Aorta (tissue), 5 donors: ENCODE measurements at regions not wholly inside any gene's neighbourhood (a gene's known extent, or its start where the extent isn't known, plus 50 kb on each side); places are given as distances from the start of the nearest gene placed in this dataset.
"Not testable (repeated sequence)": the region's sequence is repeated elsewhere in the genome, so short reads cannot be mapped to it uniquely, and the experiment has no call there.

Source experiments
- ATAC-seq: fragments of 200-7000 bp; cut with Tn5 transposase; one replicate; pipeline ENCODE4 v1.9.1; 2022; ENCODE audit warnings: moderate library complexity; ENCODE audit not compliant: low FRiP score
- DNase-seq, 2 donors: peaks; one replicate each; pipeline ENCODE4 v3.0.0-alpha.2; 2020
- H3K27ac ChIP-seq, 2 donors: one replicate each; pipeline ENCODE4 v1.5.1; 2013; ENCODE audit warnings: low read length in 2 of 2, mild to moderate bottlenecking in 2 of 2, moderate library complexity in 2 of 2, control low read depth in 1 of 2, inconsistent platforms in 1 of 2, low read depth in 1 of 2
- H3K27me3 ChIP-seq, 2 donors: one replicate each; pipeline ENCODE4 v1.6.1; 2013; ENCODE audit warnings: control low read depth in 1 of 2, low read length in 1 of 2, mild to moderate bottlenecking in 1 of 2, moderate library complexity in 1 of 2; ENCODE audit not compliant: insufficient read depth in 2 of 2, control insufficient read depth in 1 of 2
- H3K36me3 ChIP-seq, 2 donors: one replicate each; pipeline ENCODE4 v1.6.1; 2013; ENCODE audit warnings: control low read depth in 1 of 2, low read length in 1 of 2, mild to moderate bottlenecking in 1 of 2; ENCODE audit not compliant: insufficient read depth in 2 of 2, control insufficient read depth in 1 of 2
- H3K4me1 ChIP-seq, 2 donors: one replicate each; pipeline ENCODE4 v1.6.1; 2013; ENCODE audit warnings: low read length in 2 of 2, control low read depth in 1 of 2, mild to moderate bottlenecking in 1 of 2, moderate library complexity in 1 of 2; ENCODE audit not compliant: insufficient read depth in 2 of 2, control insufficient read depth in 1 of 2
- H3K4me3 ChIP-seq, 2 donors: one replicate each; pipeline ENCODE4 v1.5.1; 2013; ENCODE audit warnings: low read length in 2 of 2, control low read depth in 1 of 2, mild to moderate bottlenecking in 1 of 2
- H3K9me3 ChIP-seq: one replicate; pipeline ENCODE4 v1.6.1; 2013; ENCODE audit warnings: mild to moderate bottlenecking, low read length; ENCODE audit not compliant: control insufficient read depth
- WGBS, 2 donors: extraction: QIAGEN DNeasy Blood & Tissue Kit; methylation state at CpG; one replicate each; pipeline ENCODE4 v1.1.7; 2013; 5-methylcytosine and 5-hydroxymethylcytosine counted together
- intact Hi-C, 2 donors: fragments of 100-400 bp; cut with DNase I; formaldehyde crosslinking; loops; one replicate each; pipeline versions ENCODE4 v1.14.2 to v1.15.0; 2022
- donor health status: healthy with polysubstance abuse.
- donor health status: Bipolar disorder and iron deficiency.
- donor health status: DM: no; HTN: no; CAD: no.
- donor health status: DM: no; HTN: no; CAD: no.
- donor health status: DM: yes; HTN: yes; CAD: no.

- no peak for ATAC-seq
- no peak overlapping the region for H3K4me3 ChIP-seq
- no peaks in the 10 kb centered on the region for H3K27me3 ChIP-seq
- H3K9me3 ChIP-seq: peaks cover 2% of the 10 kb centered on the region
- H3K4me1 ChIP-seq: no peaks in the 10 kb centered on the region
- 88% methylated on average over 7 of the region's 7 CpGs for WGBS, 2 donors
- H3K27ac ChIP-seq: no peak overlapping the region
- H3K36me3 ChIP-seq: no peaks in the 10 kb centered on the region
- intact Hi-C loops: no loop called here
- no peak for DNase-seq
These were observed 842.1 kb upstream of the MANEA start for GRCh38 chr6:94735270-94735669.

- ATAC-seq (no peak), DNase-seq (no peak)
- H3K27ac ChIP-seq: no peak overlapping the region
- intact Hi-C loops: no loop called here
- 93 to 96% methylated on average over 1 of the region's 1 CpG for WGBS, 2 donors
- no peak overlapping the region for H3K4me3 ChIP-seq
- H3K9me3 ChIP-seq: peaks cover 2% of the 10 kb centered on the region
- no peaks in the 10 kb centered on the region for H3K27me3 ChIP-seq
- no peaks in the 10 kb centered on the region for H3K4me1 ChIP-seq
- H3K36me3 ChIP-seq: no peaks in the 10 kb centered on the region
These were observed 842.6 kb upstream of the MANEA start for GRCh38 chr6:94734751-94735150.

- no peak overlapping the region for H3K4me3 ChIP-seq
- ATAC-seq: no peak
- intact Hi-C loops: no loop called here
- WGBS, 2 donors: 83 to 85% methylated on average over 7 of the region's 7 CpGs
- H3K36me3 ChIP-seq: no peaks in the 10 kb centered on the region
- no peak overlapping the region for H3K27ac ChIP-seq
- peaks cover 2% of the 10 kb centered on the region for H3K9me3 ChIP-seq
- DNase-seq: no peak
- H3K4me1 ChIP-seq: no peaks in the 10 kb centered on the region
- no peaks in the 10 kb centered on the region for H3K27me3 ChIP-seq
These were observed 844.3 kb upstream of the MANEA start for GRCh38 chr6:94733066-94733465.

DNA sequence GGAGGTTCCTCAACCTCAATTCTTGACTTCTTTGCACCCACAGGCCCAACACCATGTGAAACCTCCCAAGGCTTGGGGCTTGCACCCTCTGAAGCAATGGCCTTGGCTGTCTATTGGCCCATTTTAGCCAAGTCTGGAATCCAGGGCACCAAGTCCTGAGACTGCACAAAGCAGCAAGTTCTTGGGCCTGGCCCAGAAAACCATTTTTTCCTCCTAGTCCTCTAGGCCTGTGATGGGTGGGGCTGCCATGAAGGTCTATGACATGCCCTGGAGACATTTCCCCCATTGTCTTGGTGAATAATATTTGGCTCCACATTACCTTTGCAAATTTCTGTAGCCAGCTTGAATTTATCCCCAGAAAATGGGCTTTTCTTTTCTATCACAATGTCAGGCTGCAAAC lies 849.6 kb upstream of the MANEA start:
- ATAC-seq: no peak
- DNase-seq: no peak
- no peaks in the 10 kb centered on the region for H3K4me1 ChIP-seq
- H3K9me3 ChIP-seq: no peaks in the 10 kb centered on the region
- intact Hi-C loops: no loop called here
- H3K36me3 ChIP-seq: no peaks in the 10 kb centered on the region
- H3K27ac ChIP-seq: no peak overlapping the region
- H3K4me3 ChIP-seq: no peak overlapping the region
- H3K27me3 ChIP-seq: no peaks in the 10 kb centered on the region

DNA sequence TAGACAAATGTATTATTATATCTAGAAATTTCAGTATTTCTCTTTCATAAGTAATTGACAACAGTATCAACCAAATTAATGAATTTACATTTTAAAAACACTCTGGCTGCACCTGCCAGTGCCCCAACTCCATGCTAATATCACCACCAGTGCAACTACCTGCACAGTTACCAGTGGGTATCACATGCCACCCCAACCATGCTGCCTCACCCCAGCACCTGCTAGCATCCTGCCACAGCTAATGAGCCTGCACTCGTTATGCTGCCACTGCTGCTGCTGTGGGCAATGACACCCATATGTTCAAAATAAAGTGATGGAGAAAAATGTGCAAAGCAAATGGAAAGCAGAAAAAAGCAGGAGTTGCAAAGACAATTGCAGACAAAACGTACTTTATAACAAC lies 855.9 kb upstream of the MANEA start:
- intact Hi-C loops: no loop called here
- DNase-seq (peak in 1 of 2 donors; percentile 53), ATAC-seq (no peak)
- H3K4me1 ChIP-seq: no peaks in the 10 kb centered on the region
- H3K4me3 ChIP-seq: no peak overlapping the region
- H3K36me3 ChIP-seq: no peaks in the 10 kb centered on the region
- 66 to 70% methylated on average over 2 of the region's 2 CpGs for WGBS, 2 donors
- H3K27ac ChIP-seq: no peak overlapping the region
- H3K9me3 ChIP-seq: peaks cover 1% of the 10 kb centered on the region
- no peaks in the 10 kb centered on the region for H3K27me3 ChIP-seq

GRCh38 chr6:94713446-94713845 lies 863.9 kb upstream of the MANEA start:
- H3K9me3 ChIP-seq: no peaks in the 10 kb centered on the region
- WGBS, 2 donors: 50 to 59% methylated on average over 1 of the region's 1 CpG
- H3K4me3 ChIP-seq: no peak overlapping the region
- ATAC-seq (no peak), DNase-seq (no peak)
- H3K27me3 ChIP-seq: no peaks in the 10 kb centered on the region
- intact Hi-C loops: no loop called here
- no peaks in the 10 kb centered on the region for H3K4me1 ChIP-seq
- no peak overlapping the region for H3K27ac ChIP-seq
- no peaks in the 10 kb centered on the region for H3K36me3 ChIP-seq

- H3K9me3 ChIP-seq: no peaks in the 10 kb centered on the region
- no peak overlapping the region for H3K27ac ChIP-seq
- no peaks in the 10 kb centered on the region for H3K27me3 ChIP-seq
- no peaks in the 10 kb centered on the region for H3K36me3 ChIP-seq
- ATAC-seq: no peak
- no peak overlapping the region for H3K4me3 ChIP-seq
- 59 to 65% methylated on average over 1 of the region's 1 CpG for WGBS, 2 donors
- intact Hi-C loops: no loop called here
- DNase-seq: no peak
- no peaks in the 10 kb centered on the region for H3K4me1 ChIP-seq
These were observed 878.6 kb upstream of the MANEA start for GRCh38 chr6:94698773-94699172.

- ATAC-seq, intact Hi-C loops, H3K4me3 ChIP-seq, H3K4me1 ChIP-seq, H3K27ac ChIP-seq, H3K9me3 ChIP-seq, DNase-seq, H3K27me3 ChIP-seq, H3K36me3 ChIP-seq: not testable (repeated sequence)
- 93 to 95% methylated on average over 6 of the region's 6 CpGs for WGBS, 2 donors
These were observed 890.1 kb upstream of the MANEA start for GRCh38 chr6:94687255-94687654.

GRCh38 chr6:94683409-94683808 lies 893.9 kb upstream of the MANEA start:
- H3K36me3 ChIP-seq: no peaks in the 10 kb centered on the region
- H3K27ac ChIP-seq: no peak overlapping the region
- no peaks in the 10 kb centered on the region for H3K27me3 ChIP-seq
- intact Hi-C loops: no loop called here
- no peaks in the 10 kb centered on the region for H3K9me3 ChIP-seq
- ATAC-seq (no peak), DNase-seq (no peak)
- no peaks in the 10 kb centered on the region for H3K4me1 ChIP-seq
- WGBS, 2 donors: 75 to 85% methylated on average over 3 of the region's 3 CpGs
- H3K4me3 ChIP-seq: no peak overlapping the region
